ENCODE measurements at regions not wholly inside any gene's neighbourhood (a gene's known extent, or its start where the extent isn't known, plus 50 kb on each side); places are given as distances from the start of the nearest gene placed in this dataset.

GRCh38 chr12:24723759-24724158, 225.1 kb downstream of the BCAT1 start:
- no peak for DNase-seq (ENCODE audit: low read depth)

GRCh38 chr12:24721191-24721590, 227.7 kb downstream of the BCAT1 start:
- DNase-seq (ENCODE audit: low read depth) = no peak

DNA sequence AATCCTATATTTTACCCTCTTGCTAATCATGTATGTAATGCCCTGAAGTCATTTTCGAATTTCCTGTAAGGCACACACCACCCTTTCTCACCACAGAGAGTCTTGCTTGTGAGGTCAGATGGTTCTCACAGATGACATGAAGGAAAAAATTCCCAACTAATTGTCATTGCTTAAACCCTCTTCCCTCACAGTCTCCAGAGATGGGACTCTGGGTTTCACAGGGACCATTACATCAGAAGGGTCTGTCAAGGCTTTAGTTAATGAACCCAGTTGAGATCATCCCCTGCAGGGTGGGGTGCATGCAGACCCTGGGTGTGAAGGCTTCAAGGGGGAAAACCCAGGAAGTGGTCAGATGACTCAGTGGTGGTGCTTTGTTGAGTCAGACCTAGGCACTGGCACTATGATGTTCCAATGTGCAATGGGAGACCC, 229.6 kb downstream of the BCAT1 start:
- DNase-seq (ENCODE audit: low read depth) = no peak

- DNase-seq (ENCODE audit: low read depth) = no peak
Measured at GRCh38 chr12:24718617-24719016, 230.3 kb downstream of the BCAT1 start.

DNA sequence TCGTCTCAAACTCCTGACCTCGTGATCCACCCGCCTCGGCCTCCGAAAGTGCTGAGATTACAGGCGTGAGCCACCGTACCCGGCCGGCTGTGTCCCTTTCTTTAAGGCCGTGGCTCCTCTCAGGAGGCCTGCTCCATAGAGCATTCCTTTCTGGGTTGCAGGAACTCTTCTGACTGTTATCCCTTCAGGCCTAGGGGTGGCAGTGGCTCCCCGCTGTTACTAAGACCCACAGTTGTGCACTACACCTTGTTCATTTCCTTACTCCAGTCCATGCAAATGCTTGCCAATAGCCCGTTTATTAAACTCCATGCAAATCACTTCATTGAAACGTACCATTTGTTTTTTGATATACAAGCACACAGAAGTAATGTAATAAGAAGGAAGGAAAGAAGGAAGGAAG, 234.7 kb downstream of the BCAT1 start:
- DNase-seq (ENCODE audit: low read depth) = no peak

DNA sequence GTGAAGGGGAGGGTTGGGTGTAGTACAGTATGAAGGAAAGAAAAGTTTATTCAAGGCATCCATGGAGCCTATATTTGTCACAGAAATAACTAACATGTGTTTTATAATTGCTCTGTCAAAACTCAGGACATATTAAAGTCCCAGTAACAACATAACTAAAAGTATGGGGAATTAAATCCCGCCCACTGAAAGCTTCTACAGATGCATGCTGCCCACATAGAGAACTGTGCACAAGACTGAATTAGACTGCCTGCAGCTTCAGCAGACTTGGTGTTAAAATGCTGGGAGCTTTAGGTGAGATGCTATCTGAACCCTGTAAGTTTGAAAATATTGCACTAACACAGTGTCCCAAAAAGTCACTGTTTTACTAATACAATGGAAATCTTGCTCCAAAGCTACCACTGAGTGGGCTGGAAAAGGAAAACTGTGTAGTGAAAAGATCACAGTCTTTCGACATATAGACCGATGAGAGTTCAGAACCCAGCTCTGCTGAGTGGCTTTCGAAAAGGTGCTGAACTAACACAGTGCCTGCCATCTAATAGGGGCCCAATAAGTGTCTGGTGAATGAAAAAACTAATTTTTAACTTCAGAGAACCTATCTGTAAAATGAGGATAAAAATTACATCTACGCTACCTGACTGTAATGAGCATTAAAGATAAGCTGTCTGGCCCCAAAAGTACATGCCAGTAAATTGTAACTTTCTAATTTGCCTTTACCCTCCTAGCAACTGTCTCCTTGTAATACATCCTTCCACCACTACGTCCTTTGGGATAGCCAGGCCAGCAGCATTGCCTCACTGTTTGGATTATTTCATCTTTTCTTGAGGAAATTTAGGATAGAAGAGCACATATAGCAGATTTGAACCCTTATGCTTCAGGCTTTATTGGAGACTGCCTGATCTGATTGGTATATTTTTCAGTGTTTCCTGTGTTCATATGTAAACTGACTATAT, 237.6 kb downstream of the BCAT1 start:
- no peak for DNase-seq (ENCODE audit: low read depth)

GRCh38 chr12:24709216-24709615, 239.7 kb downstream of the BCAT1 start:
- no peak for DNase-seq (ENCODE audit: low read depth)

GRCh38 chr12:24708718-24709117, 240.2 kb downstream of the BCAT1 start:
- no peak for DNase-seq (ENCODE audit: low read depth)

GRCh38 chr12:24708043-24708442, 240.9 kb downstream of the BCAT1 start:
- DNase-seq (ENCODE audit: low read depth) = no peak

- no peak for DNase-seq (ENCODE audit: low read depth)
Measured at GRCh38 chr12:24707334-24707733, 241.6 kb downstream of the BCAT1 start.

DNA sequence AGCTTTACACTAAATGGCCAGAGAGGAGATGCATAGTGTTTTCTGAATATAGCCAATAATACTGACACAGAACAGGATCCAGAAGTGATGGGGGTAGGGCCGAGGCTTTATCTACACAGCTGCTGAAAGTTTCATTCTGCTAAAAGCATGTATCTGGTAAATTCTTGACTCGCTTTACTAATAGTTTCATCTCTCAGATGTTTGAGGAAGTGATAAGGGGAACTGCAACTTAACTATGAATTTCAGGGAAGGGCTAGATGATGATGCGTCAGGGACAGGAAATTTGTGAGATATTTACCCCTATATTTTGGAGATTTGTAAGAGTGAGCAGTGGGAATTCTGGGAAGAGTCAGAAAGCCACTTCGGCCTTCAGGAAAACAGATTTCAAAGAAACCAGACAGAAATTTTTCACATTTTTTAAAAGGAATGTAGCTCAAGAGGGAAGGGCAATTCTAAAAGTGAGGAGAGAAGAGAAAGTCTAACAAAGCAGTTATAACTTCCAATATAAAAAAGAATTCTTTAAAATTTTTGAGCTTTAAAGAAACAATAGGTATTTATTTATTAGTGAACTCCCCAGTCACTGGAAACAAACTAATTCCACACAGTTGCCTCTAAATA, 243.1 kb downstream of the BCAT1 start:
- no peak for DNase-seq (ENCODE audit: low read depth)

- DNase-seq (ENCODE audit: low read depth) = no peak
Measured at GRCh38 chr12:24705216-24705615, 243.7 kb downstream of the BCAT1 start.

- DNase-seq (ENCODE audit: low read depth) = no peak
Measured at GRCh38 chr12:24701343-24701742, 247.6 kb downstream of the BCAT1 start.

DNA sequence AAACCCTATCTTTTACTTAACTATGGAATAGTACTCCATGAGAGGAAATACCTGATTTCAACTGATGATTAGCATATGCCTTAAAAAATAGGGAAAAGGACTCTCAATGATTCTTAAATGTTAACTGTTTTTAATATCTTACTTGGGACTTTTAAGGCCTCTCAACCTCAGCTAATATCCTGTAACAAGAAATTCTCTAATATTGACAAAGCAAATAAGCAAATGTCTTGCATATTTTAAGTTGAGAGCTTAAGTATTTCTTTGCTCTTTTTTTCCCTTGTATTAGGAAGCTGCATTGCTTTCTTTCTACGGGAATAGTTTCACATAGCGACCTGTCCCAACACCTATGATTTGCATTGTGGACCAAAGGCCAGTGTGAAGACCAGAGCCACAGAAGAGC, 249.9 kb downstream of the BCAT1 start:
- DNase-seq (ENCODE audit: low read depth) = no peak

GRCh38 chr12:24697769-24698168, 251.1 kb downstream of the BCAT1 start:
- no peak for DNase-seq (ENCODE audit: low read depth)

DNA sequence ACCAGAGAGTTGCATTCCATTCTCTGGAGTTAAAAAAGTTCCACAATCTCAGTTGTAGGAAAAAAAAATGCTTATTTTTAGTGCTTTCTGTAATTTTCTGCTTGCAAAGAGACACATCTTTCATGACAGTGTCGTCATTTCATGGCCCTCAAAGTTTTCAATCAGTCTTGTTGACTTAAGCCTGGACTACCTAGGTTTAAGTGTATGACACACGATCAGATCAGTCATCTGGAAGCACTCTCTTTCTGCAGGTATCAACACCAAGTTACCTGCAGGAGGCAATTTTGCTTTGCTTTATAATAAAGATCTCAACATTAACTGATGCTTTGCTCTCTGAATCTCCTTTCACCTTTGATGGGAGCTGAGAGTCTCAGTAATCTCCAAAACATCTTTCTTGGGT, 251.6 kb downstream of the BCAT1 start:
- DNase-seq (ENCODE audit: low read depth) = no peak

GRCh38 chr12:24696800-24697199, 252.1 kb downstream of the BCAT1 start:
- no peak for DNase-seq (ENCODE audit: low read depth)

GRCh38 chr12:24695657-24696329, 253.1 kb downstream of the BCAT1 start:
- no peak for DNase-seq (ENCODE audit: low read depth)

GRCh38 chr12:24695103-24695502, 253.8 kb downstream of the BCAT1 start:
- DNase-seq (ENCODE audit: low read depth) = no peak

- DNase-seq (ENCODE audit: low read depth) = no peak
Measured at GRCh38 chr12:24688601-24689000, 260.3 kb downstream of the BCAT1 start.

DNA sequence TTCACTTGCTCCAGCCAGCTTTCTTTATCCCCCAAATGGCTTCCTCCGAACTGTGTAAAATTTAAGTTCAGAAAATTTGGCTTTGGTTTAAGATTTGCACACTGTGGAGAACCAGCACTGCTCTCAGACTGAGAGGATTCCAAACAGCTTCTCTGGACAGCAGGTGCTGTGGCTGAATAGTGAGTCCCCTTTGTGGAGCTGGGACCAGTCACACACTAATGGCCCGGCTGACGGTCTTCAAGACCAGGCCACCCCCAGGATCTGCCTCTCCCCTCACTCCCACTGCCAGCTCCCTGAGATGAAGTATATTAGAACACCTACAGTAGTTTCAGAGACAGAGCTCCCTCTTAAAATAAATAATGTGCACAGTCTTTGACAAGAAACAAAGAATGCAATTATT, 267.3 kb downstream of the BCAT1 start:
- no peak for DNase-seq (ENCODE audit: low read depth)

DNA sequence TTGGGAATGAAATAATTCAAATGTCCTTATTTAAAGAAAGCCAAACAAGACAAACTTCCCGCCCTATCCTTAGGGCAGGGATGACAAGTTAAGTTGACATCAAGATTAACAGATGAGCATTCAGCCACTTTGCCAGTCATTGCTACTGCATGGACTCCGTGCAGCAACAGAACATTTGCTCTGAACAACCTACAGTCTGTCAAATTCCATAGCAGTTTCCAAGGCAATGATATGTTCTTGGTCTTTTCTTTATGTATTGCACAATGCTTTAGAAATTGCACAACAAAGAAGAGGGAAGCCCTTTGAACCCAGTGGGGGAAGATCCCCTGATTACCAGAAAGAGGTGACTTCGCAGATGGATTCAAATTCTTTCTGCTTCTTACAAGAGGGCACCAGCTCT, 269.8 kb downstream of the BCAT1 start:
- peak; percentile 1 for DNase-seq (ENCODE audit: low read depth)

DNA sequence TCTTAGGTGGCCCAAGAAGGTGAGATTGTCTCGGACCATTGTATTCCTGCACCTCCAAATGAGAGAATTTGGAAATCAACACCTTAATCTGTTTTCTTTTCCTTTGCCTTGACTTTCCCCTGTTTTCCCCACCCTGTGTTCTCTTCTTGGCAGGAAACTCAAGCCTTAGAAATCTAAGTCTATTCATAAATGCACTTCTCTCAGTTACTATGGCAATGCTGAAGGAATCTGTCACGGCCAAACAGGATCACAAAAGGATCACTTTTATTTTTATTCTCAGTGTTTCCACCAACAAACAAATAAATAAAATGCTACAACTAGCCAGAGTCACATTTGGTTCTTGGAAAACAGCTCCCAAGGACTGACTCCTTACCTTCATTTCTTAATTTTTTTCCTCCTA, 270.5 kb downstream of the BCAT1 start:
- no peak for DNase-seq (ENCODE audit: low read depth)

Data from forelimb muscle (tissue), 1 donor.